Nephron (organoid): ENCODE measurements at regions not wholly inside any gene's neighbourhood (a gene's known extent, or its start where the extent isn't known, plus 50 kb on each side); places are given as distances from the start of the nearest gene placed in this dataset.

ENCODE experiments used
- H3K27ac Mint-ChIP-seq, 3 experiments: 2 replicates each; pipeline ENCODE4 v1.8.0; 2020; ENCODE audit warnings: mixed read lengths in 3 of 3, mild to moderate bottlenecking in 2 of 3, moderate library complexity in 1 of 3
- H3K27me3 Mint-ChIP-seq: 2 replicates; pipeline ENCODE4 v1.8.0; 2021; ENCODE audit warnings: low read depth, mild to moderate bottlenecking, moderate library complexity, mixed read lengths
- H3K36me3 Mint-ChIP-seq: 2 replicates; pipeline ENCODE4 v1.8.0; 2020; ENCODE audit warnings: low read depth, mixed read lengths
- H3K4me1 Mint-ChIP-seq: 2 replicates; pipeline ENCODE4 v1.8.0; 2020; ENCODE audit warnings: mixed read lengths
- H3K4me3 Mint-ChIP-seq, 3 experiments: 2 replicates each; pipeline ENCODE4 v1.8.0; 2020; ENCODE audit warnings: mild to moderate bottlenecking in 3 of 3, mixed read lengths in 3 of 3, moderate library complexity in 2 of 3
- H3K9me3 Mint-ChIP-seq: 2 replicates; pipeline ENCODE4 v1.8.0; 2020; ENCODE audit warnings: mixed read lengths
- TF ChIP-seq, protein P1 (sequence below), 3 experiments: fragments of 200-600 bp; sonication (generic); IDR thresholded peaks; one replicate each; pipeline ENCODE4 v1.5.0; 2021; ENCODE audit warnings: antibody characterized with exemption in 3 of 3; ENCODE audit not compliant: unreplicated experiment in 3 of 3

GRCh38 chr6:62889240-62889639, 322.0 kb upstream of the FKBP1C start:
- H3K27me3 Mint-ChIP-seq = no peaks in the 10 kb centered on the region
- no peaks in the 10 kb centered on the region for H3K4me1 Mint-ChIP-seq
- H3K4me3 Mint-ChIP-seq = no peak overlapping the region
- H3K9me3 Mint-ChIP-seq = no peaks in the 10 kb centered on the region
- no peak overlapping the region for H3K27ac Mint-ChIP-seq
- TF ChIP-seq, protein P1, sequence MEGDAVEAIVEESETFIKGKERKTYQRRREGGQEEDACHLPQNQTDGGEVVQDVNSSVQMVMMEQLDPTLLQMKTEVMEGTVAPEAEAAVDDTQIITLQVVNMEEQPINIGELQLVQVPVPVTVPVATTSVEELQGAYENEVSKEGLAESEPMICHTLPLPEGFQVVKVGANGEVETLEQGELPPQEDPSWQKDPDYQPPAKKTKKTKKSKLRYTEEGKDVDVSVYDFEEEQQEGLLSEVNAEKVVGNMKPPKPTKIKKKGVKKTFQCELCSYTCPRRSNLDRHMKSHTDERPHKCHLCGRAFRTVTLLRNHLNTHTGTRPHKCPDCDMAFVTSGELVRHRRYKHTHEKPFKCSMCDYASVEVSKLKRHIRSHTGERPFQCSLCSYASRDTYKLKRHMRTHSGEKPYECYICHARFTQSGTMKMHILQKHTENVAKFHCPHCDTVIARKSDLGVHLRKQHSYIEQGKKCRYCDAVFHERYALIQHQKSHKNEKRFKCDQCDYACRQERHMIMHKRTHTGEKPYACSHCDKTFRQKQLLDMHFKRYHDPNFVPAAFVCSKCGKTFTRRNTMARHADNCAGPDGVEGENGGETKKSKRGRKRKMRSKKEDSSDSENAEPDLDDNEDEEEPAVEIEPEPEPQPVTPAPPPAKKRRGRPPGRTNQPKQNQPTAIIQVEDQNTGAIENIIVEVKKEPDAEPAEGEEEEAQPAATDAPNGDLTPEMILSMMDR (IDR thresholded peaks at IDR 0.05; ENCODE audit: unreplicated experiment in 3 of 3) = no peak
- no peaks in the 10 kb centered on the region for H3K36me3 Mint-ChIP-seq

DNA sequence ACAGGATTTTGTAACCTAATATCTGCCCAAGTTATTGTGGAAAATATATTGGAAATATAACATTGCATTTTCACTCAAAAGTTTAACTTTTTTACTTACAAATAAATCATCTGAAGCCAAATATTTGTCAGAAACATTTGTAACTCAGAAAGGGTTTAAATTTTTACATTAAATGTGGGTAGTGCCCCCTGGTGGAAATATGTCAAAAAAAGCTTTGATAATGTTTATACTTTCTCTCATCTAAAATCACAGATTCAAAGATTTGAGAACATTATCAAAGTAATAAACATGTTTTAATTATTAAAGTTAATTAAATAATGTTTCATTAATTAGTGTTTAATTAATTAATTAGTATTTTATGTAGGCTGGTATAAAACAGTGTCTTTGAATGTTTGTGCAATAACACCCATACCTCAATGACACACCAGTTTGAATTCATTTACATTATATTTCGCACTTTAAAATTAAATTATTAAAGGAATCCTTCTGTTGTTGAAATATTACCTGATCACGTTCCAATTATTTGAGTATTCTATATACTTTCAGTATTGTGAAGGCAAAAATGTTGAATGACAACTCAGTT, 320.1 kb upstream of the FKBP1C start:
- Mint-ChIP-seq H3K9me3 (no peaks in the 10 kb centered on the region), H3K4me3 (no peak overlapping the region), H3K36me3 (no peaks in the 10 kb centered on the region), H3K27ac (no peak overlapping the region), H3K27me3 (no peaks in the 10 kb centered on the region), H3K4me1 (no peaks in the 10 kb centered on the region)
- TF ChIP-seq, protein P1 (IDR thresholded peaks at IDR 0.05; ENCODE audit: unreplicated experiment in 3 of 3) = peak; percentile 44 to 69 (median 46)

GRCh38 chr6:62894114-62894513, 317.2 kb upstream of the FKBP1C start:
- TF ChIP-seq, protein P1 (IDR thresholded peaks at IDR 0.05; ENCODE audit: unreplicated experiment in 3 of 3) = no peak
- Mint-ChIP-seq H3K36me3 (no peaks in the 10 kb centered on the region), H3K27me3 (no peaks in the 10 kb centered on the region)

DNA sequence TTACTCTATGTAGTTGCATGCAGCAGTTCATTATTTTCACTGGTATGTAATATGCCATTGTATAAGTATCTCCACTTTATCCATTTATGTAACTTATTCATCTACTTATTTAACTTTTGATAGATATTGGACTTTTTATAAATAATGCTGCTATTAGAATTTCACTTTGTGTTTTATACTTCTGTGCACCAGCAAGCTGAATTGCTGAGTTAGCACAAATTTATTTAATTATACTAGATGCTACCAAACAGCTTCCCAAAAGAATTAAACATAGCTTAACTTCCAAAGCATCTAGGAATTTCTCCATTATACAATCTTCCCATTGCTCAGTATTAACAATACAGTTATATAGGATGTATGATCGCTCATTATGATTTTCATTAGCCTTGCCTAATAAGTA, 308.0 kb upstream of the FKBP1C start:
- no peaks in the 10 kb centered on the region for H3K27me3 Mint-ChIP-seq
- H3K27ac Mint-ChIP-seq = no peak overlapping the region
- TF ChIP-seq, protein P1 (IDR thresholded peaks at IDR 0.05; ENCODE audit: unreplicated experiment in 3 of 3) = no peak
- H3K9me3 Mint-ChIP-seq = no peaks in the 10 kb centered on the region
- H3K4me3 Mint-ChIP-seq = no peak overlapping the region
- H3K4me1 Mint-ChIP-seq = no peaks in the 10 kb centered on the region
- no peaks in the 10 kb centered on the region for H3K36me3 Mint-ChIP-seq

More at GRCh38 chr6:62894114-62894513, 317.2 kb upstream of the FKBP1C start:
- H3K4me3 Mint-ChIP-seq = no peak overlapping the region
- H3K9me3 Mint-ChIP-seq = no peaks in the 10 kb centered on the region
- no peaks in the 10 kb centered on the region for H3K4me1 Mint-ChIP-seq
- H3K27ac Mint-ChIP-seq = no peak overlapping the region

- H3K36me3 Mint-ChIP-seq = no peaks in the 10 kb centered on the region
- TF ChIP-seq, protein P1 (IDR thresholded peaks at IDR 0.05; ENCODE audit: unreplicated experiment in 3 of 3) = no peak
- H3K4me3 Mint-ChIP-seq = no peak overlapping the region
- H3K27me3 Mint-ChIP-seq = no peaks in the 10 kb centered on the region
- H3K9me3 Mint-ChIP-seq = no peaks in the 10 kb centered on the region
- no peak overlapping the region for H3K27ac Mint-ChIP-seq
- H3K4me1 Mint-ChIP-seq = no peaks in the 10 kb centered on the region
Observed at GRCh38 chr6:62904687-62905086, 306.6 kb upstream of the FKBP1C start.

DNA sequence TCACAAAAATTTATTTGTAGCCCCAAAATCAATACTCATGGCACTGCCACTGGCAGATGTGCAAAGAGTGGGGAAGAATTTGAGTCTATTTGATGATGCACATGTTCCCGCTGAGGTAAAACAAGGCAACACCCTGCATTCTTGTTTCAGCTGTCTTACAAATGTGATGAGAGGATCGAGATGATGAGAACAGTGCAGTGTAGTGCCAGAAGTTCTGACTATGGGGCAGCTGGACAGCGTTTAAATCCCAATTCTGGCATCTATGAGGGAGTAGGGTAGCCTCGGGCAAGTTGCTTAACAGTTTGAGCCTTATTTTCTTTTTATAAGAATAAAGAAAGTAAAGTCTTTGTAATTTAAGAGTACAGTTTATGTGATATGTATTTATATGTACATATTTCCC, 296.7 kb upstream of the FKBP1C start:
- H3K4me1 Mint-ChIP-seq = no peaks in the 10 kb centered on the region
- no peaks in the 10 kb centered on the region for H3K27me3 Mint-ChIP-seq
- H3K9me3 Mint-ChIP-seq = no peaks in the 10 kb centered on the region
- H3K36me3 Mint-ChIP-seq = no peaks in the 10 kb centered on the region
- no peak overlapping the region for H3K27ac Mint-ChIP-seq
- TF ChIP-seq, protein P1 (IDR thresholded peaks at IDR 0.05; ENCODE audit: unreplicated experiment in 3 of 3) = no peak
- H3K4me3 Mint-ChIP-seq = no peak overlapping the region
